Central memory CD8-positive, alpha-beta T cell (primary cell): ENCODE measurements at regions not wholly inside any gene's neighbourhood (a gene's known extent, or its start where the extent isn't known, plus 50 kb on each side); places are given as distances from the start of the nearest gene placed in this dataset.
"Not testable (repeated sequence)": the region's sequence is repeated elsewhere in the genome, so short reads cannot be mapped to it uniquely, and the experiment has no call there.

Source experiments
- ATAC-seq: fragments of 150-1000 bp; cut with Tn5 transposase; replicated peaks from 2 replicates; pipeline ENCODE4 v1.10.0; 2022; ENCODE audit warnings: mild to moderate bottlenecking, moderate FRiP score, moderate number of reproducible peaks; ENCODE audit not compliant: poor library complexity, severe bottlenecking; ENCODE audit errors: extremely low read depth
- DNase-seq, 2 donors: peaks; one replicate each; pipeline ENCODE4 v3.0.0; 2021; ENCODE audit warnings: low spot score in 2 of 2
- H3K27ac Mint-ChIP-seq: one replicate; pipeline ENCODE4 v1.8.0; 2022; ENCODE audit warnings: low read depth, mild to moderate bottlenecking, moderate library complexity, mixed read lengths
- H3K27me3 Mint-ChIP-seq: one replicate; pipeline ENCODE4 v1.8.0; 2022; ENCODE audit warnings: mixed read lengths
- H3K36me3 Mint-ChIP-seq: one replicate; pipeline ENCODE4 v1.8.0; 2022; ENCODE audit warnings: mild to moderate bottlenecking, moderate library complexity, mixed read lengths; ENCODE audit not compliant: insufficient read depth
- H3K4me1 Mint-ChIP-seq: one replicate; pipeline ENCODE4 v1.8.0; 2022; ENCODE audit warnings: mixed read lengths
- H3K4me3 Mint-ChIP-seq: one replicate; pipeline ENCODE4 v1.8.0; 2022; ENCODE audit warnings: mild to moderate bottlenecking, moderate library complexity, mixed read lengths
- H3K9me3 Mint-ChIP-seq: one replicate; pipeline ENCODE4 v1.8.0; 2022; ENCODE audit warnings: mixed read lengths

DNA sequence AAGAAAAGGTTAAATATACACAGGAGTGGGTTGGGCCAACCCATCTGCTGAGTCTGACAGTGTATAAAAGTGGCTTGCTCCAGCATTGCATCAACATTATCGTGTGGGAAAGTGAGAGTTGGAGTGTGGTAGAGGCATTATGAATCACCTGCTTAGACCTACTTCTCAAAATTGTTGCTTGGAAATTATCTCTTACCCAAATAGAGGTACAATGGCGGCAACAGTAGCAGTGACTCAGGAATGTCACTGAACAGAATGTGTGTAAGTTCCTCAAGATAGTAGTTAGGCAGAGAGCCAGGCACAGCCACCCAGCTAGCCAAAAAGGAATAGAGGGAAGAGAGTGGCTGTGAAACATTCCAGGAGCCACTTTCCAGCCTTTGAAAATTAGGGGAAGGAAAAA is 616.0 kb downstream of the NUP35 start:
- Mint-ChIP-seq H3K27ac (no peak overlapping the region), H3K27me3 (no peaks in the 10 kb centered on the region), H3K9me3 (peaks cover 10% of the 10 kb centered on the region), H3K4me1 (no peaks in the 10 kb centered on the region), H3K4me3 (no peak overlapping the region), H3K36me3 (no peaks in the 10 kb centered on the region)
- no peak for ATAC-seq
- DNase-seq, result no peak

DNA sequence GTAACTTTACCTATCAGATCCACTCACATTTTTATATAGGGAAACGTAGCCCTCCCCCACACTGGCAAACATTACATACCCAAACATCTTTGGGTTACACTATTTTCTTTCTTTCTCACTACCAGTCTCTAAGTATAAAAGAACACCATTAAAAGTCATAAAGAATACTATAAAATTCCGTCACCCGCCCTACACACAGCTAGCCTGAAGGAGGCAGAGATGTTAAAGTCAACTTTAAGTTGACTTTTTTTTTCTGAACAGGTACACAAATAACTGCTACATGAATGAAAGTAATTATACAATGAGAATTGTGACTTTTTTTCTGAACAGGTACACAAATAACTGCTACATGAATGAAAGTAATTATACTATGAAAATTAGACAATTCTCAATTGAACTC is 628.3 kb downstream of the NUP35 start:
- no peaks in the 10 kb centered on the region for H3K27me3 Mint-ChIP-seq
- DNase-seq, result no peak
- no peak overlapping the region for H3K4me3 Mint-ChIP-seq
- H3K27ac Mint-ChIP-seq, result no peak overlapping the region
- no peak for ATAC-seq
- H3K36me3 Mint-ChIP-seq, result no peaks in the 10 kb centered on the region
- H3K9me3 Mint-ChIP-seq, result peaks cover 13% of the 10 kb centered on the region
- H3K4me1 Mint-ChIP-seq, result no peaks in the 10 kb centered on the region

DNA sequence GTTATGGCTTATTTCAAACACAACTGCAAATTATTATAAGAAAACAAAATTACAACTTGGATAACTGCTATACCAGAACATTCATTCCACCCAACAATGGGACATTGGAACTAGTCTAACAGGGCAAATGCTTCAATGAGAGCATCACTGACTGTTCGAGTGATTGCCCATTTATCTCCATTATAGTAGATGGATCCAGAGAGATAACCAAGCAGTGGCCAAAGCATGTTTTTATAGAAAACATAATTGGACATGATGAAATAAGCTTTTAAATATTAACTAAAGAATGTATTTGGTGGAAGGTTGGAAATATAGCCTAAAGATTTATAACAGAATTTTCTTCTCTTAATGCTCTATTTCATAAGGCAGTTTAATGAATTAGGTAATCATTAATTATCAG is 634.8 kb downstream of the NUP35 start:
- H3K4me1 Mint-ChIP-seq, result no peaks in the 10 kb centered on the region
- no peaks in the 10 kb centered on the region for H3K27me3 Mint-ChIP-seq
- no peak overlapping the region for H3K4me3 Mint-ChIP-seq
- ATAC-seq, result no peak
- H3K9me3 Mint-ChIP-seq, result peaks cover 7% of the 10 kb centered on the region
- H3K27ac Mint-ChIP-seq, result no peak overlapping the region
- no peak for DNase-seq
- H3K36me3 Mint-ChIP-seq, result no peaks in the 10 kb centered on the region

DNA sequence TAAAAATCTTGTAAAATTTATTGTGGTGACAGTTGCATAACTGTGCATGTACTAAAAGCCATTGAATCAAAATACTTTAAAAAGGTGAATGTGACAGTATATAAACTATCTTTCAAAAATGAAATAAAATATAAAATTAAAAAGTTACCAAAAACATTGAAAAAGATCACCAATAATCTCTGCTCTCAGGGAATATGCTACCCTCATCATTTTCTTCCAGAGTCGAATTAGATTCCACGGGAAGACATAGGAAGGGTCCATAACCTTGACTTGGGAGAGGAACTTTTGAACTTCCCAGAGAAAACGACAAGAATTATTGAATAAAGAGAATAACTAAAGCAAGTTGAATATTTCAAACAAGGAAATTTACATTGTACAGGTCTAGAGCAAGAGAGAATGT is 649.5 kb downstream of the NUP35 start:
- no peak overlapping the region for H3K27ac Mint-ChIP-seq
- no peaks in the 10 kb centered on the region for H3K4me1 Mint-ChIP-seq
- no peak for DNase-seq
- no peaks in the 10 kb centered on the region for H3K27me3 Mint-ChIP-seq
- peaks cover 18% of the 10 kb centered on the region for H3K9me3 Mint-ChIP-seq
- no peaks in the 10 kb centered on the region for H3K36me3 Mint-ChIP-seq
- no peak for ATAC-seq
- no peak overlapping the region for H3K4me3 Mint-ChIP-seq

DNA sequence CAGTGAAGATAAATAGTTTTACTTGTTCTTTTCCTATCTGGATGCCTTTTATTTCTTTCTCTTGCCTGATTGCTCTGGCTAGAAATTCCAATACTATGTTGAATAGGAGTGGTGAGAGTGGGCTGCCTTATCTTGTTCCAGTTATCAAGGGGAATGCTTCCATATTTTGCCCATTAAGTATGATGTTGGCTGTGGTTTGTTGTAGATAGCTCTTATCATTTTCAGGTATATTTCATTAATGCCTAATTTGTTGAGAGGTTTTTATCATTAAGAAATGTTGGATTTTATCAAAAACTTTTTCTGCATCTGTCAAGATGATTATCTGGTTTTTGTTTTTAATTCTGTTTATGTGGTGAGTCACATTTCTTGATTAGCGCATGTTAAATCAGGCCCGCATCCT is 655.8 kb downstream of the NUP35 start:
- Mint-ChIP-seq H3K4me3 (no peak overlapping the region), H3K9me3 (peaks cover 18% of the 10 kb centered on the region), H3K4me1 (no peaks in the 10 kb centered on the region), H3K36me3 (no peaks in the 10 kb centered on the region), H3K27me3 (no peaks in the 10 kb centered on the region), H3K27ac (no peak overlapping the region)
- DNase-seq (no peak), ATAC-seq (no peak)

DNA sequence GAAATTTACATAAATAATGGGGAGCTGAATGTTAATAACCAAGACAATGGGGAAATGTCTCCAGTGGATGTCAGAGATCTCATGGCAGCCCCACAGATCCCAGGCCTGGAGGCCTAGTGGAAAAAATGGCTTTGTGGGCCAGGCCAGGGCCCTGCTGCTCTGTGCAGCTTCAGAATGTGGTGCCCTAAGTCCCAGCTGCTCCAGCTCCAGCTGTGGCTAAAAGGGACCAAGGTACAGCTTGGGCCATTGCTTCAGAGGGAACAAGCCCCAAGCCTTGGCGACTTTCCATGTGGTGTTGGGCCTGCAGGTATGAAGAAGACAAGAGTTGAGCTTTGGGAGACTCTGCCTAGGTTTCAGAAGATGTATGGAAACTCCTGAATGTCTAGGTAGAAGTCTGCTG is 658.2 kb downstream of the NUP35 start:
- Mint-ChIP-seq H3K27ac (no peak overlapping the region), H3K36me3 (no peaks in the 10 kb centered on the region), H3K9me3 (peaks cover 13% of the 10 kb centered on the region), H3K4me3 (no peak overlapping the region), H3K27me3 (no peaks in the 10 kb centered on the region), H3K4me1 (no peaks in the 10 kb centered on the region)
- ATAC-seq, result no peak
- DNase-seq, result no peak

DNA sequence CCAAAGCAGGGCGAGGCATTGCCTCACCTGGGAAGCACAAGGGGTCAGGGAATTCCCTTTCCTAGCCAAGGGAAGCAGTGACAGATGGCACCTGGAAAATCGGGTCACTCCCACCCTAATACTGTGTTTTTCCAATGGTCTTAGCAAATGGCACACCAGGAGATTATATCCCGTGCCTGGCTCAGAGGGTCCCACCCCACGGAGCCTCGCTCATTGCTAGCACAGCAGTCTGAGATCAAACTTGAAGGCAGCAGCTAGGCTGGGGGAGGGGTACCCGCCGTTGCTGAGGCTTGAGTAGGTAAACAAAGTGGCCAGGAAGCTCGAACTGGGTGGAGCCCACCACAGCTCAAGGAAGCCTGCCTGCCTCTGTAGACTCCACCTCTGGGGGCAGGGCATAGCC is 664.6 kb downstream of the NUP35 start:
- peaks cover 19% of the 10 kb centered on the region for H3K9me3 Mint-ChIP-seq
- H3K4me1 Mint-ChIP-seq, H3K4me3 Mint-ChIP-seq, DNase-seq, ATAC-seq, H3K27me3 Mint-ChIP-seq, H3K27ac Mint-ChIP-seq, H3K36me3 Mint-ChIP-seq: not testable (repeated sequence)

DNA sequence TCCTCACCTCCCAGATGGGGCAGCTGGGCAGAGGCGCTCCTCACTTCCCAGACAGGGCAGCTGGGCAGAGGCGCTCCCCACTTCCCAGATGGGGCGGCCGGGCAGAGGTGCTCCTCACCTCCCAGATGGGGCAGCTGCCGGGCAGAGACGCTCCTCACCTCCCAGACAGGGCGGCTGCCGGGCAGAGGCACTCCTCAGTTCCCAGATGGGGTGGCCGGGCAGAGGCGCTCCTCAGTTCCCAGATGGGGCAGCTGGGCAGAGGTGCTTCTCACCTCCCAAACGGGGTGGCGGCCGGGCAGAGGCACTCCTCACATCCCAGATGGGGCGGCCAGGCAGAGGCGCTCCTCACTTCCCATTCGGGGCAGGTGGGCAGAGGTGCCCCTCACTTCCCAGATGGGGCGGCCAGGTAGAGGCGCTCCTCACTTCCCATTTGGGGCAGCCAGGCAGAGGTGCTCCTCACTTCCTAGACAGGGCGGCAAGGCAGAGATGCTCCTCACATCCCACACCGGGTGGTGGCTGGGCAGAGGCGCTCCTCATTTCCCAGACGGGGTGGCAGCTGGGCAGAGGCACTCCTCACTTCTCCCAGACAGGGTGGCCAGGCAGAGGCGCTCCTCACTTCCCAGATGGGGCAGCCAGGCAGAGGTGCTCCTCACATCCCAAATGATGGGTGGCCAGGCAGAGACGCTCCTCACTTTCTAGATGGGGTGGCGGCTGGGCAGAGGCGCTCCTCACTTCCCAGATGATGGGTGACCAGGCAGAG is 668.1 kb downstream of the NUP35 start:
- not testable (repeated sequence) for H3K4me3 Mint-ChIP-seq

DNA sequence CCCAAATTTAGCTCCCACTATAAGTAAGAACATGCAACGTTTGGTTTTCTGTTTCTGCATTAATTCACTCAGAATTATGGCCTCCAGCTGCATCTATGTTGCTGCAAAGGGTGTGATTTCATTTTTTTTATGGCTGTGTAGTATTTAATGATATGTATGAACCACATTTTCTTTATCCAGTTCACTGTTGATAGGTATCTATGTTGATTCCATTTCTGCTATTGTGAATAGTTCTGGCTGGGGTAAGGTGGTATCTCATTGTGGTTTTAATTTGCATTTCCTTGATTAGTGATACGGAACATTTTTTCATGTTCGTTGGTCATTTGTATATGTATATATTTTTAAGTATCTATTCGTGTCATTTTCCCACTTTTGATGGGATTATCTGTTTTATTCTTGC is 674.3 kb downstream of the NUP35 start:
- H3K27ac Mint-ChIP-seq, result no peak overlapping the region
- H3K36me3 Mint-ChIP-seq, result no peaks in the 10 kb centered on the region
- H3K27me3 Mint-ChIP-seq, result no peaks in the 10 kb centered on the region
- no peak for DNase-seq
- H3K4me3 Mint-ChIP-seq, result no peak overlapping the region
- no peaks in the 10 kb centered on the region for H3K4me1 Mint-ChIP-seq
- H3K9me3 Mint-ChIP-seq, result peaks cover 16% of the 10 kb centered on the region
- no peak for ATAC-seq

More for the DNA sequence above, 668.1 kb downstream of the NUP35 start:
- not testable (repeated sequence) for H3K27me3 Mint-ChIP-seq, H3K4me1 Mint-ChIP-seq, H3K36me3 Mint-ChIP-seq, DNase-seq, H3K27ac Mint-ChIP-seq, ATAC-seq
- peaks cover 23% of the 10 kb centered on the region for H3K9me3 Mint-ChIP-seq

DNA sequence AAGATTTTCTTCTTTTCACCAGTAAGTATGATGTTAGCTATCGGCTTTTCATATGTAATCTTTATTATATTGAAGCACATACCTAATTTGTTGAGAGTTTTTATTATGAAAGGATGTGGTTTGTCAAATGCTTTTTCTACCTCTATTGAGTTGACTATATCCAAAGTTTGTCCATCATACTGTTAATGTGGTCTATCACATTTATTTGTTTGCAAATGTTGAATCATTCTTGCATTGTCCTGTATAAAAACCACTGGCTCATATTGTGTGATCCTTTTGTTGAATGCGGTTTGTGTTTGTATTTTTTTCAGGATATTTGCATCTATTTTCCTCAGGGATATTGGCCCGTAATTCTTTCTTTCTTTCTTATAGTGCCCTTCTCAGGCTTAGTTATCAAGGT is 675.5 kb downstream of the NUP35 start:
- Mint-ChIP-seq H3K27ac (no peak overlapping the region), H3K4me3 (no peak overlapping the region), H3K36me3 (no peaks in the 10 kb centered on the region), H3K4me1 (no peaks in the 10 kb centered on the region), H3K27me3 (no peaks in the 10 kb centered on the region), H3K9me3 (peaks cover 11% of the 10 kb centered on the region)
- ATAC-seq (no peak), DNase-seq (no peak)

DNA sequence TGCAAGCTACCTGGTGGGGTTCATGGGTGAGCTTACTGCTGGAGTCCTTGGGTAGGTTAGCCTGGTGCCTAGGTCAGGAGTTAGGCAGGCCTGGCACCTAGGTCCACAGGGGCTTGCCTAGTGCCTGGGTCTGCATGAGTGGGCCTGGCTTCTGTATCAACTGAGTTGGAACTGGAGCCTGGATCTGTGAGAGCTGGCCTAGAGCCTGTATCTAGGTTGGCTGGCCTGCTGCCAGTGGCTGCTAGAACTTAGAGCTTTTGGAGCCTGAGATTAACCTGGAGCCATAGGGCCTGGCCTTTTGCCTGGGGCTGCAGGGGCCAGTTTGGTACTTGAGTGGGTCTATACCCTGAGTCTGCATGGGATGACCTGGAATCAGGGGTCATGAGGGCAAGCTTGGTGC is 679.4 kb downstream of the NUP35 start:
- DNase-seq (no peak), ATAC-seq (no peak)
- H3K27ac Mint-ChIP-seq, result no peak overlapping the region
- no peak overlapping the region for H3K4me3 Mint-ChIP-seq
- H3K4me1 Mint-ChIP-seq, result no peaks in the 10 kb centered on the region
- no peaks in the 10 kb centered on the region for H3K36me3 Mint-ChIP-seq
- H3K27me3 Mint-ChIP-seq, result no peaks in the 10 kb centered on the region
- H3K9me3 Mint-ChIP-seq, result peaks cover 6% of the 10 kb centered on the region

DNA sequence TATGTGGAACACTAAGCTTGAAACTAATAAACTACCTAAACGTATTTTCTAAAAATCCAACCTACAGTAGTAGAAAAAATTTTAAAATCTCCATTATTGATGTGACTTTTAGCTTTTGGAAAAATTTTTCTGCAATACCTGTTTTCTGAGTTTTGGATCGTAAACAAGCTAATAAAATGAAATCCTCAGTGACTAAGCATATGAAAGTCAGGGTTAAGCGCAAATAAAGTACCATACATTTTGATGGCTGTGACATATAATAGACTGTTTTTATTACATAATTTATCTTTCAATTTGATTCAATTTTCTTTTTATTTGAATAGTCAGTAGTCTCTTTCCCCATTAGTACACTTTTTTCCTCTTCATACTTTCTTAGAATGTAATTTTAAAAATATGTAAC is 683.6 kb downstream of the NUP35 start:
- ATAC-seq, result no peak
- Mint-ChIP-seq H3K36me3 (no peaks in the 10 kb centered on the region), H3K9me3 (no peaks in the 10 kb centered on the region)

DNA sequence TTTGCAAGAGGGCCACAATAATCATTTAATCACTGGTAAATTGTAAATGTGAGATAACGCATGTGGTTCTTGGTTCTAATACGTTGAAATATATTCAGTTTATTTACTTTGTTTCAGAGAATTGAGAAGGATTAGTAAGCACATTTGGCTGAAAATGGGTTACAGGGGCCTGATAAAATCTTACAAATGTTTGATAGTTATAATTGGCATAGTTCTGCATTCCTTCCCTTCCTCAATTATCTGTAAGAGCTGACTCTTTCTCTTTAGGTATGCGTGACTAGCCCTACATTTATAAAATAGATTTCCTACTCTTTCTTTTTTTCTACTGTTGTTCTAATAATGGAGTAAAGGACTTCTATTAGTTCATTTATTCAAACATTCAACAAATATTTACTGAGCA is 685.2 kb downstream of the NUP35 start:
- no peak for ATAC-seq
- no peaks in the 10 kb centered on the region for H3K36me3 Mint-ChIP-seq
- no peak overlapping the region for H3K4me3 Mint-ChIP-seq
- no peaks in the 10 kb centered on the region for H3K9me3 Mint-ChIP-seq
- no peak for DNase-seq
- H3K4me1 Mint-ChIP-seq, result no peaks in the 10 kb centered on the region
- H3K27me3 Mint-ChIP-seq, result no peaks in the 10 kb centered on the region
- no peak overlapping the region for H3K27ac Mint-ChIP-seq

More for the DNA sequence above, 683.6 kb downstream of the NUP35 start:
- H3K4me3 Mint-ChIP-seq, result no peak overlapping the region
- no peaks in the 10 kb centered on the region for H3K4me1 Mint-ChIP-seq
- no peak for DNase-seq
- H3K27ac Mint-ChIP-seq, result no peak overlapping the region
- no peaks in the 10 kb centered on the region for H3K27me3 Mint-ChIP-seq
